ENCODE measurements at regions not wholly inside any gene's neighbourhood (a gene's known extent, or its start where the extent isn't known, plus 50 kb on each side); places are given as distances from the start of the nearest gene placed in this dataset.

- no peak for TF ChIP-seq CTCF (IDR thresholded peaks at IDR 0.05)
- no peak for TF ChIP-seq POLR2A (IDR thresholded peaks at IDR 0.05)
- no peak for TF ChIP-seq POLR2AphosphoS5 (IDR thresholded peaks at IDR 0.05)
Measured at GRCh38 chr5:5794118-5794560, 371.7 kb downstream of the ICE1 start.
